ENCODE measurements at regions not wholly inside any gene's neighbourhood (a gene's known extent, or its start where the extent isn't known, plus 50 kb on each side); places are given as distances from the start of the nearest gene placed in this dataset.

DNA sequence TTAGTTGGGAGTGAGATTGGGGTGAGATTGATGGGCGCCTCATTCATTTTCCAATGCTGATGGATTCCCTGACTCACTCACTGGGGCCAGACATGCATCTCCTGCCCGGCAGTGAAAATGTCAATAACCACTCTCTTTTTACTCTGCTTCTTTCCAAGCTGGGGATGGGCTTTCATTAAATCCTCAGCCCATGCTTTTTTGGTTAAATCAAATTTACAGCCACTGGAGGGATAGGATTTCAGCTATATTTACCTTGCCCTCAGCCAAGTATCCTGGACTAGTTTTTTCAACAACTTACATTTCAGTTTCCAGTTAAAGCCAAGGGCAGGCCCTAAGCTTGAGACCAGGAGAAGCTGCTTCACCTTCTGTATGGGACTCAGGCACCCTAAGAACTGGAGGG lies 162.8 kb downstream of the TSN start:
- H2AFZ ChIP-seq (ENCODE audit: low read depth, low read length), result no peak overlapping the region
- DNase-seq (ENCODE audit: extremely low read depth in 1 of 4, low spot score in 3 of 4) (no peak), ATAC-seq (no peak), FAIRE-seq (no peak)
- no peaks in the 10 kb centered on the region for H3K79me2 ChIP-seq (ENCODE audit: control insufficient read depth, insufficient read depth, low read length)
- in situ Hi-C loops (cut with MboI), result no loop called here
- peaks cover 0 to 2% of the 10 kb centered on the region in 2 experiments; a peak in 1 of 5 replicates for H3K27me3 ChIP-seq (ENCODE audit: control insufficient read depth in 2 of 2, insufficient read depth in 2 of 2, low read length in 2 of 2)
- H3K36me3 ChIP-seq (ENCODE audit: control insufficient read depth, insufficient read depth, low read length), result no peaks in the 10 kb centered on the region
- H3K4me1 ChIP-seq (replicated peaks in 1 of 2; ENCODE audit: control insufficient read depth in 2 of 2, insufficient read depth in 2 of 2, low read length in 2 of 2), result no peaks in the 10 kb centered on the region
- H3K9me3 ChIP-seq (replicated peaks; ENCODE audit: control insufficient read depth, insufficient read depth, low read depth, low read length), result no peaks in the 10 kb centered on the region
- CTCF ChIA-PET (ENCODE audit: low intra/inter-chr PET ratio), result no interaction called here
- BruUV-seq (replicated peaks), result no TSS peak
- H3K9me1 ChIP-seq (ENCODE audit: control insufficient read depth, insufficient read depth, low read length), result no peaks in the 10 kb centered on the region
- no peak for TF ChIP-seq NR2F6 (CRISPR knock-in tag; IDR thresholded peaks at IDR 0.05)
- TF ChIP-seq ZNF778 (CRISPR knock-in tag; IDR thresholded peaks at IDR 0.05), result no peak
- TF ChIP-seq, protein P1, sequence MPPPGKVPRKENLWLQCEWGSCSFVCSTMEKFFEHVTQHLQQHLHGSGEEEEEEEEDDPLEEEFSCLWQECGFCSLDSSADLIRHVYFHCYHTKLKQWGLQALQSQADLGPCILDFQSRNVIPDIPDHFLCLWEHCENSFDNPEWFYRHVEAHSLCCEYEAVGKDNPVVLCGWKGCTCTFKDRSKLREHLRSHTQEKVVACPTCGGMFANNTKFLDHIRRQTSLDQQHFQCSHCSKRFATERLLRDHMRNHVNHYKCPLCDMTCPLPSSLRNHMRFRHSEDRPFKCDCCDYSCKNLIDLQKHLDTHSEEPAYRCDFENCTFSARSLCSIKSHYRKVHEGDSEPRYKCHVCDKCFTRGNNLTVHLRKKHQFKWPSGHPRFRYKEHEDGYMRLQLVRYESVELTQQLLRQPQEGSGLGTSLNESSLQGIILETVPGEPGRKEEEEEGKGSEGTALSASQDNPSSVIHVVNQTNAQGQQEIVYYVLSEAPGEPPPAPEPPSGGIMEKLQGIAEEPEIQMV (tag; conservative IDR thresholded peaks at IDR 0.05; ENCODE audit: low read depth), result no peak
- TF ChIP-seq RFX5 (IDR thresholded peaks at IDR 0.05; ENCODE audit: low read depth, low read length), result no peak
- no peak for TF ChIP-seq ASH1L (IDR thresholded peaks at IDR 0.05; ENCODE audit: borderline replicate concordance, low read depth, partially characterized antibody)
- no peak for TF ChIP-seq TCF7L2 (IDR thresholded peaks at IDR 0.05; ENCODE audit: low read depth, low read length)
- TF ChIP-seq, protein P2, sequence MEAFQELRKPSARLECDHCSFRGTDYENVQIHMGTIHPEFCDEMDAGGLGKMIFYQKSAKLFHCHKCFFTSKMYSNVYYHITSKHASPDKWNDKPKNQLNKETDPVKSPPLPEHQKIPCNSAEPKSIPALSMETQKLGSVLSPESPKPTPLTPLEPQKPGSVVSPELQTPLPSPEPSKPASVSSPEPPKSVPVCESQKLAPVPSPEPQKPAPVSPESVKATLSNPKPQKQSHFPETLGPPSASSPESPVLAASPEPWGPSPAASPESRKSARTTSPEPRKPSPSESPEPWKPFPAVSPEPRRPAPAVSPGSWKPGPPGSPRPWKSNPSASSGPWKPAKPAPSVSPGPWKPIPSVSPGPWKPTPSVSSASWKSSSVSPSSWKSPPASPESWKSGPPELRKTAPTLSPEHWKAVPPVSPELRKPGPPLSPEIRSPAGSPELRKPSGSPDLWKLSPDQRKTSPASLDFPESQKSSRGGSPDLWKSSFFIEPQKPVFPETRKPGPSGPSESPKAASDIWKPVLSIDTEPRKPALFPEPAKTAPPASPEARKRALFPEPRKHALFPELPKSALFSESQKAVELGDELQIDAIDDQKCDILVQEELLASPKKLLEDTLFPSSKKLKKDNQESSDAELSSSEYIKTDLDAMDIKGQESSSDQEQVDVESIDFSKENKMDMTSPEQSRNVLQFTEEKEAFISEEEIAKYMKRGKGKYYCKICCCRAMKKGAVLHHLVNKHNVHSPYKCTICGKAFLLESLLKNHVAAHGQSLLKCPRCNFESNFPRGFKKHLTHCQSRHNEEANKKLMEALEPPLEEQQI (IDR thresholded peaks at IDR 0.05), result no peak
- no peak for TF ChIP-seq SMAD4 (CRISPR knock-in tag; conservative IDR thresholded peaks at IDR 0.05)
- no peak for TF ChIP-seq OTX1 (CRISPR knock-in tag; IDR thresholded peaks at IDR 0.05)
- no peak for TF ChIP-seq SMAD1 (IDR thresholded peaks at IDR 0.05; ENCODE audit: low read depth, low read length, partially characterized antibody)
- H3K4me3 ChIP-seq, result no peak overlapping the region
- H3K27ac ChIP-seq (ENCODE audit: extremely low read depth, low read depth, low read length), result no peak overlapping the region
- H3K4me2 ChIP-seq (ENCODE audit: insufficient read depth, low read length), result no peak overlapping the region
- intact Hi-C loops (cut with micrococcal nuclease), result no loop called here
- no peak overlapping the region for H3K9ac ChIP-seq (ENCODE audit: insufficient read depth in 1 of 2, low read depth in 2 of 2, low read length in 2 of 2)
- no peaks in the 10 kb centered on the region for H4K20me1 ChIP-seq (replicated peaks; ENCODE audit: control insufficient read depth, insufficient read depth, low read length)
- POLR2A ChIA-PET, result interaction anchor here (0.6 to 1.0 kb wide), 3 partner anchors 9 to 442 kb away, joined by 3 to 4 read pairs (median 3); partner anchors contain the start of gene RNU4ATAC
- 0% methylated on average over 2 of the region's 2 CpGs for WGBS (ENCODE audit: insufficient coverage, low coverage, missing lambda C conversion rate)
